HCT116 (cell line): ENCODE measurements at regions not wholly inside any gene's neighbourhood (a gene's known extent, or its start where the extent isn't known, plus 50 kb on each side); places are given as distances from the start of the nearest gene placed in this dataset.
A peak's percentile ranks its signal among the peaks of the same experiment; 100 is the strongest.
"Not testable (repeated sequence)": the region's sequence is repeated elsewhere in the genome, so short reads cannot be mapped to it uniquely, and the experiment has no call there.

Experiments used
- ATAC-seq: fragments of 200-7000 bp; cut with Tn5 transposase; 2 replicates; pipeline ENCODE4 v1.9.1; 2020; ENCODE audit warnings: mild to moderate bottlenecking, moderate library complexity
- BruUV-seq: library from RNA; stranded (reverse); fragments of 400-500 nt; replicated peaks from 2 replicates; lab custom pipeline; 2021; lab: Mats Ljungman, UMichigan
- CTCF ChIA-PET: fragments of 300-600 bp; sonication (Branson Sonifier 250); formaldehyde crosslinking; loops from one replicate; lab custom pipeline; 2021; ENCODE audit warnings: antibody characterized with exemption; lab: Charles Lee
- POLR2A ChIA-PET: fragments of 300-600, 350-600 bp; sonication (Branson Sonifier 250); formaldehyde crosslinking; loops from one replicate; lab custom pipeline; 2021; ENCODE audit warnings: antibody characterized with exemption; lab: Charles Lee
- RAD21 ChIA-PET, 2 experiments: fragments of 300-600 bp; sonication (Branson Sonifier 250); formaldehyde crosslinking; loops; one replicate each; lab custom pipeline; 2023; ENCODE audit warnings: low total read pairs in 2 of 2; ENCODE audit not compliant: uncharacterized antibody in 2 of 2, unreplicated experiment in 2 of 2, low non-redundant PET in 1 of 2; lab: Charles Lee
- DNase-seq: peaks from one replicate; pipeline ENCODE4 v3.0.0-alpha.2; 2010; ENCODE audit warnings: low read depth, low spot score
- H2AFZ ChIP-seq: fragments of 200-600 bp; shearing (Covaris generic), sonication (generic); 2 replicates; pipeline ENCODE4 v1.6.1; 2017; ENCODE audit warnings: low read depth, mixed run types, mixed read lengths, antibody characterized with exemption, low read length; ENCODE audit not compliant: poor library complexity, severe bottlenecking
- H3K27ac ChIP-seq: 2 replicates; pipeline ENCODE4 v1.5.1; 2012; ENCODE audit warnings: low read depth, low read length
- H3K27me3 ChIP-seq: fragments of 200-600 bp; sonication (generic); 2 replicates; pipeline ENCODE4 v1.6.1; 2016; ENCODE audit warnings: mixed run types, low read length, mixed read lengths; ENCODE audit not compliant: insufficient read depth
- H3K36me3 ChIP-seq, 2 experiments: fragments of 200-500 bp in 1 of 2; fragments of 200-600 bp in 1 of 2; sonication (Bioruptor generic) in 1 of 2; sonication (generic) in 1 of 2; 2 replicates each; pipeline versions ENCODE4 v1.5.1 to v1.6.1; 2014 to 2016; ENCODE audit warnings: low read length in 2 of 2, inconsistent platforms in 1 of 2, mixed read lengths in 1 of 2, mixed run types in 1 of 2; ENCODE audit not compliant: insufficient read depth in 2 of 2, control insufficient read depth in 1 of 2
- H3K4me1 ChIP-seq, 2 experiments: fragments of 200-600 bp in 1 of 2; sonication (generic) in 1 of 2; 2 replicates each; pipeline versions ENCODE4 v1.5.1 to v1.6.1; 2012 to 2017; ENCODE audit warnings: low read length in 2 of 2, inconsistent platforms in 1 of 2, mild to moderate bottlenecking in 1 of 2, mixed read lengths in 1 of 2, mixed run types in 1 of 2, moderate library complexity in 1 of 2; ENCODE audit not compliant: insufficient read depth in 2 of 2, control insufficient read depth in 1 of 2
- H3K4me2 ChIP-seq: fragments of 200-600 bp; sonication (generic); 2 replicates; pipeline ENCODE4 v1.6.1; 2017; ENCODE audit warnings: mixed run types, low read length, mixed read lengths
- H3K4me3 ChIP-seq, 2 experiments: fragments of 200-600 bp in 1 of 2; sonication (generic) in 1 of 2; replicated peaks in 1 of 2; 2 replicates each; pipeline ENCODE4 v1.5.1; 2011 to 2016; ENCODE audit warnings: low read length in 2 of 2, control low read depth in 1 of 2, low read depth in 1 of 2, mild to moderate bottlenecking in 1 of 2, mixed read lengths in 1 of 2, mixed run types in 1 of 2
- H3K79me2 ChIP-seq: fragments of 200-600 bp; sonication (generic); 2 replicates; pipeline ENCODE4 v1.6.1; 2017; ENCODE audit warnings: mild to moderate bottlenecking, mixed run types, low read length, moderate library complexity, mixed read lengths; ENCODE audit not compliant: insufficient read depth
- H3K9ac ChIP-seq: fragments of 200-600 bp; sonication (generic); 2 replicates; pipeline ENCODE4 v1.6.1; 2016; ENCODE audit warnings: low read length, mixed read lengths
- H3K9me2 ChIP-seq: fragments of 200-600 bp; sonication (generic), shearing (Covaris generic); 2 replicates; pipeline ENCODE4 v1.6.1; 2017; ENCODE audit warnings: mixed run types, mild to moderate bottlenecking, moderate library complexity; ENCODE audit not compliant: insufficient read depth
- H3K9me3 ChIP-seq, 2 experiments: fragments of 200-500 bp in 1 of 2; fragments of 200-600 bp in 1 of 2; sonication (Bioruptor generic) in 1 of 2; sonication (generic) in 1 of 2; 2 replicates each; pipeline ENCODE4 v1.6.1; 2014 to 2017; ENCODE audit warnings: low read length in 2 of 2, mixed read lengths in 2 of 2, inconsistent platforms in 1 of 2, low read depth in 1 of 2, mild to moderate bottlenecking in 1 of 2, mixed run types in 1 of 2, moderate library complexity in 1 of 2; ENCODE audit not compliant: control insufficient read depth in 1 of 2, insufficient read depth in 1 of 2
- H4K20me1 ChIP-seq: fragments of 200-600 bp; sonication (generic), shearing (Covaris generic); 2 replicates; pipeline ENCODE4 v1.6.1; 2017; ENCODE audit warnings: mixed run types, mild to moderate bottlenecking, moderate library complexity; ENCODE audit not compliant: insufficient read depth
- CBX3 ChIP-seq: IDR thresholded peaks from 2 replicates; pipeline ENCODE4 v1.6.1; 2012; ENCODE audit warnings: low read depth
- EGR1 ChIP-seq: IDR thresholded peaks from 2 replicates; pipeline ENCODE4 v1.6.1; 2012; ENCODE audit warnings: low read depth
- ELF1 ChIP-seq: IDR thresholded peaks from 2 replicates; pipeline ENCODE4 v1.6.1; 2012; ENCODE audit warnings: low read depth, borderline replicate concordance
- EZH2 ChIP-seq: fragments of 200-600 bp; sonication (generic); IDR thresholded peaks from 2 replicates; pipeline ENCODE4 v1.6.1; 2017; ENCODE audit warnings: antibody characterized with exemption, mixed run types
- FOSL1 ChIP-seq: IDR thresholded peaks from 2 replicates; pipeline ENCODE4 v1.6.1; 2012; ENCODE audit warnings: low read depth
- POLR2A ChIP-seq: IDR thresholded peaks from 2 replicates; pipeline ENCODE4 v1.7.0; 2011; ENCODE audit warnings: borderline replicate concordance; ENCODE audit not compliant: insufficient read depth, insufficient read length; ENCODE audit errors: extremely low read depth
- RAD21 ChIP-seq: IDR thresholded peaks from 2 replicates; pipeline ENCODE4 v1.6.1; 2012; ENCODE audit warnings: low read depth, mild to moderate bottlenecking
- SIN3A ChIP-seq: IDR thresholded peaks from 2 replicates; pipeline ENCODE4 v1.6.1; 2012; ENCODE audit warnings: low read depth
- SP1 ChIP-seq: IDR thresholded peaks from 2 replicates; pipeline ENCODE4 v1.6.1; 2012; ENCODE audit warnings: low read depth
- SRF ChIP-seq: IDR thresholded peaks from 2 replicates; pipeline ENCODE4 v1.6.1; 2012; ENCODE audit warnings: low read depth
- TCF7L2 ChIP-seq: IDR thresholded peaks from 2 replicates; pipeline ENCODE4 v1.7.0; 2011; ENCODE audit warnings: borderline replicate concordance, inconsistent platforms; ENCODE audit not compliant: insufficient read depth, insufficient read length; ENCODE audit errors: extremely low read depth
- YY1 ChIP-seq: IDR thresholded peaks from 2 replicates; pipeline ENCODE4 v1.6.1; 2011; ENCODE audit warnings: low read length, low read depth, moderate library complexity, mild to moderate bottlenecking; ENCODE audit not compliant: insufficient replicate concordance; ENCODE audit errors: extremely low read depth
- intact Hi-C: fragments of 100-400 bp; cut with micrococcal nuclease; formaldehyde crosslinking; loops from 2 replicates; pipeline ENCODE4 v1.10.0; 2022
- TF ChIP-seq, protein P1 (sequence below), 3 experiments: fragments of 200-600 bp in 1 of 3; sonication (generic) in 1 of 3; IDR thresholded peaks in 2 of 3; conservative IDR thresholded peaks in 1 of 3; 2 replicates each; pipeline ENCODE4 v1.5.1; 2012 to 2017; ENCODE audit warnings: low read depth in 2 of 3, low read length in 2 of 3, antibody characterized with exemption in 1 of 3, borderline replicate concordance in 1 of 3, control low read depth in 1 of 3, mild to moderate bottlenecking in 1 of 3, mixed read lengths in 1 of 3, mixed run types in 1 of 3, moderate library complexity in 1 of 3; ENCODE audit not compliant: insufficient read depth in 1 of 3

DNA sequence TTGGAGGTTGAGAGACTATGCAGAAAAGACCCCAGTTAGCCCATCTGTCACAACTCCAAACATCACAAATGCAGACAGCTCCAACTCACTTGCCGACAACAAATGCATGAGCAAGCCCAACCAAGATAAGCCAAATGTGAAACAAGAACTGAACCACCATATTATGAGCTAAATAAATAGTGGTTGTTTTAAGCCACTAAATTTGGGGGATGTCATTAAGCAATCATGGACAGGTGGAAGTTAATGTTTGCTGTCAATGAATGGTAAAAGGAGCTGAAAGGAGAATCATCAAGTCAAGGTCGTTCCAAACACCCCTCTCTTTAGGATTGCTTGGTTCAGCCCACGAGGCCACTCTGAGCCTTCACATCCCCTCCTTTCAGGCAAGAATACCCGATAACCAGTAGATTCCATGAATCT, 71.2 kb upstream of the PLCB4 start:
- Histone ChIP-seq H3K27ac (no peak overlapping the region), H4K20me1 (no peaks in the 10 kb centered on the region), H3K4me2 (no peak overlapping the region), H3K9ac (no peak overlapping the region), H3K79me2 (no peaks in the 10 kb centered on the region), H3K9me3 (no peaks in the 10 kb centered on the region), H3K4me1 (no peaks in the 10 kb centered on the region)
- no peak for DNase-seq
- ChIA-PET CTCF (no interaction called here), POLR2A (no interaction called here), RAD21 (no interaction called here)
- BruUV-seq = no TSS peak
- TF ChIP-seq YY1 (no peak), EGR1 (no peak)
- TF ChIP-seq, all 23 proteins: peak for 0
- Histone ChIP-seq H3K9me2 (no peaks in the 10 kb centered on the region), H3K4me3 (no peak overlapping the region), H3K27me3 (no peaks in the 10 kb centered on the region), H3K36me3 (no peaks in the 10 kb centered on the region), H2AFZ (no peak overlapping the region)
- intact Hi-C loops = no loop called here
- no peak for ATAC-seq

DNA sequence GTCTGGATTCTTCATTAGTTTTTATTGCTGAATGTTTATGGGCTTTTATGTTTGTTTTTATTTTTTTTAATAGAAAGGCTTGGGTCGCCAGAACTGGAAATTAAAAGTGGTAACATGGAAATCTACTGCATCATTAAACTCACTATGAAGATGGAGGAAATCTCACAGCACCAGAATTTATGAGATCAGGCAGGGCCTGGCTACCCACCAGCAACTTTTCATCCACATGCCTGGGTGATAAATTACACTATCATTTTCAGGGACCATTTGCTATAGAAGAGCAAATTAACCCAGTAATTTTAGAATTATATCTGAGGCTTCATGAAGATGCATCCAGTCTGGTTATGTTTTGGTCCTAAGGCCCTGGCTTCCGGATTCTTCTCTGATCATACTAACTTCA, 57.8 kb upstream of the PLCB4 start:
- no peaks in the 10 kb centered on the region for H3K9me3 ChIP-seq
- no peak overlapping the region for H2AFZ ChIP-seq
- H4K20me1 ChIP-seq = no peaks in the 10 kb centered on the region
- ChIA-PET CTCF (no interaction called here), RAD21 (no interaction called here), POLR2A (no interaction called here)
- H3K36me3 ChIP-seq = no peaks in the 10 kb centered on the region
- no peak overlapping the region for H3K9ac ChIP-seq
- no peaks in the 10 kb centered on the region for H3K27me3 ChIP-seq
- DNase-seq = no peak
- no peak for TF ChIP-seq SP1
- TF ChIP-seq, protein P1, sequence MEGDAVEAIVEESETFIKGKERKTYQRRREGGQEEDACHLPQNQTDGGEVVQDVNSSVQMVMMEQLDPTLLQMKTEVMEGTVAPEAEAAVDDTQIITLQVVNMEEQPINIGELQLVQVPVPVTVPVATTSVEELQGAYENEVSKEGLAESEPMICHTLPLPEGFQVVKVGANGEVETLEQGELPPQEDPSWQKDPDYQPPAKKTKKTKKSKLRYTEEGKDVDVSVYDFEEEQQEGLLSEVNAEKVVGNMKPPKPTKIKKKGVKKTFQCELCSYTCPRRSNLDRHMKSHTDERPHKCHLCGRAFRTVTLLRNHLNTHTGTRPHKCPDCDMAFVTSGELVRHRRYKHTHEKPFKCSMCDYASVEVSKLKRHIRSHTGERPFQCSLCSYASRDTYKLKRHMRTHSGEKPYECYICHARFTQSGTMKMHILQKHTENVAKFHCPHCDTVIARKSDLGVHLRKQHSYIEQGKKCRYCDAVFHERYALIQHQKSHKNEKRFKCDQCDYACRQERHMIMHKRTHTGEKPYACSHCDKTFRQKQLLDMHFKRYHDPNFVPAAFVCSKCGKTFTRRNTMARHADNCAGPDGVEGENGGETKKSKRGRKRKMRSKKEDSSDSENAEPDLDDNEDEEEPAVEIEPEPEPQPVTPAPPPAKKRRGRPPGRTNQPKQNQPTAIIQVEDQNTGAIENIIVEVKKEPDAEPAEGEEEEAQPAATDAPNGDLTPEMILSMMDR (IDR thresholded peaks at IDR 0.05 in 2 of 3, conservative IDR thresholded peaks at IDR 0.05 in 1 of 3; ENCODE audit: borderline replicate concordance in 1 of 3, insufficient read depth in 1 of 3, low read depth in 2 of 3, low read length in 2 of 3) = no peak
- TF ChIP-seq SIN3A = no peak
- no peak for TF ChIP-seq ELF1
- no peak for TF ChIP-seq EGR1
- no peak for TF ChIP-seq SRF
- TF ChIP-seq POLR2A = no peak
- no peak for TF ChIP-seq YY1
- no peak for TF ChIP-seq TCF7L2
- TF ChIP-seq CBX3 = no peak
- no peak for TF ChIP-seq RAD21
- TF ChIP-seq EZH2 = no peak
- TF ChIP-seq FOSL1 = no peak
- no peak overlapping the region for H3K4me3 ChIP-seq
- intact Hi-C loops = no loop called here
- no peak overlapping the region for H3K4me2 ChIP-seq
- H3K27ac ChIP-seq = no peak overlapping the region
- no peaks in the 10 kb centered on the region for H3K79me2 ChIP-seq
- H3K4me1 ChIP-seq = peaks cover 0 to 4% of the 10 kb centered on the region in 2 experiments; a peak in 1 of 4 replicates
- no TSS peak for BruUV-seq
- 0 out of 2 replicates have a peak, but pooled peaks cover 4% of the 10 kb centered on the region for H3K9me2 ChIP-seq
- no peak for ATAC-seq

DNA sequence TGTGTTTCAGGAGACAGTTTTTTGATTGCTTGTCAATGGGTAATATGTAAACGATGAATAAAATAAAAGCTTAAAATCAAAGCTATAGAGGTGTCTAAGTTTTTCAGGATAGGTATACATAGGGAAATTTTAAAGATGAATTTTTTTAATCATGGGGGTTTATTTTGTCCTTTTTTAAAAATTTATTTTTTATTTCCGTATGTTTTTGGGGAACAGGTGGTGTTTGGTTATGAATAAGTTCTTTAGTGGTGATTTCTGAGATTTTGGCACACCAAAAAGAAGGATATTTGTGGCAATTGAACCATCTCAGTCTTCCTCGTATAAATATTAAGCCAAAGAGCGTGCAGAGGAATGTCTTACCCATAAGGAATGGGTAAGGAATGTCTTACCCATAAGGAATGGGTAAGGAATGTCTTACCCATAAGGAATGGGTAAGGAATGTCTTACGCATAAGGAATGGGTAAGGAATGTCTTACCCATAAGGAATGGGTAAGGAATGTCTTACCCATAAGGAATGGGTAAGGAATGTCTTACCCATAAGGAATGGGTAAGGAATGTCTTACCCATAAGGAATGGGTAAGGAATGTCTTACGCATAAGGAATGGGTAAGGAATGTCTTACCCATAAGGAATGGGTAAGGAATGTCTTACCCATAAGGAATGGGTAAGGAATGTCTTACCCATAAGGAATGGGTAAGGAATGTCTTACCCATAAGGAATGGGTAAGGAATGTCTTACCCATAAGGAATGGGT, 53.5 kb upstream of the PLCB4 start:
- intact Hi-C loops, H3K79me2 ChIP-seq, H3K27me3 ChIP-seq, ATAC-seq, POLR2A ChIA-PET, H2AFZ ChIP-seq, BruUV-seq, CTCF ChIA-PET, H3K27ac ChIP-seq, H3K36me3 ChIP-seq, RAD21 ChIA-PET, H4K20me1 ChIP-seq, H3K4me3 ChIP-seq, H3K9me2 ChIP-seq, H3K9ac ChIP-seq, H3K9me3 ChIP-seq, DNase-seq, H3K4me1 ChIP-seq: not testable (repeated sequence)
- peak overlapping the region; percentile 37 for H3K4me2 ChIP-seq
